Kidney tubule cell (primary cell): ENCODE measurements at regions not wholly inside any gene's neighbourhood (a gene's known extent, or its start where the extent isn't known, plus 50 kb on each side); places are given as distances from the start of the nearest gene placed in this dataset.
A peak's percentile ranks its signal among the peaks of the same experiment; 100 is the strongest.
"Not testable (repeated sequence)": the region's sequence is repeated elsewhere in the genome, so short reads cannot be mapped to it uniquely, and the experiment has no call there.

Experiments
- DNase-seq: peaks from one replicate; pipeline ENCODE4 v3.0.0-alpha.2; 2018; ENCODE audit warnings: low spot score

DNA sequence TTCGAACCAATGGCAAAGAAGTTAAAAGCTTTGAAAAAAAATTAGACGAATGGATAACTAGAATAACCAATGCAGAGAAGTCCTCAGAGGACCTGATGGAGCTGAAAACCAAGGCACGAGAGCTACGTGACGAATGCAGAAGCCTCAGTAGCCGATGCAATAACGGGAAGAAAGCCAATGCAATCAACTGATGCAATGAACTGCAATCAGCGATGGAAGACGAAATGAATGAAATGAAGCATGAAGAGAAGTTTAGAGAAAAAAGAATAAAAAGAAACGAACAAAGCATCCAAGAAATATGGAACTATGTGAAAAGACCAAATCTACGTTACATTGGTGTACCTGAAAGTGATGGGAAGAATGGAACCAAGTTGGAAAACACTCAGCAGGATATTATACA, 52.6 kb upstream of the MRPS30 start:
- DNase-seq, result not testable (repeated sequence)

DNA sequence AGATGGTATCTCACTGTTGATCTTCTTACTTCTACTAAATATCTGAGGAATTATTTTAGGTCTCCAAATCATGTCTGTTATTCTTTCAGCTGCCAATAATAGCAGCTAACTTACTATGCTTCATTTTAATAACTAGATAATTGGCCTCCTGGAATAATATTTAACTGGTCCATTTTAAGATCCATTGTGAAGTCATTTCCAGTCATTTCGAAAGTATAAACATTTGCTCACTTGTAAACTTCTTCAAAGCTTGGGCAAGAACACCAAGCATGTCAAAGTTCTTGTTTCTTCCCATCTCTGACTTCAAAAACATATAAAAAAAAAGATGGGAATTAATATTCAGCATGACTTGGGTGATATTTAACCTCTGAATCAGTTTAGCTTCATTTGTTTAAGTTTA, 61.4 kb upstream of the MRPS30 start:
- no peak for DNase-seq

GRCh38 chr5:44740660-44741059, 68.1 kb upstream of the MRPS30 start:
- DNase-seq, result no peak

DNA sequence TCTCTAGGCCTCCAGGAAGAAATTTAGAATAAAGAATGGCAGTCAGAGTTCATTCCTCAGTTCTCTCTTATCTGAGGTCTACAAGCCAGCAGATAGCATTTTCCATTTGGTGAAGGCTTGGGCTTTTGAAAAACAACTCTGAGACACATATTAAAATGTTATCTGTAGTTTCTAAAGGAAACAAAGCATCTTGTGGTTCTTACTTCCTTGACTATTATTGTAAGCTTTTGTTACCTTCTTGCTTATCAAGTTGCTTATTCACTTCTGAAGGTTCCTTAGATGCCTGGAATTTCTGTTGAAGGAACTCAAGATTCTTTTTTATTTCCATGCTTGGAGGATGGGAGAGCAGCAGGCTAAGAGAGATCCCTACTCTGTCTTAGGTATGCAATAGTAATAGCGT, 79.2 kb upstream of the MRPS30 start:
- no peak for DNase-seq

- no peak for DNase-seq
These were observed 81.6 kb upstream of the MRPS30 start for GRCh38 chr5:44727100-44727499.

- DNase-seq, result no peak
These were observed 88.9 kb upstream of the MRPS30 start for GRCh38 chr5:44719856-44720255.

DNA sequence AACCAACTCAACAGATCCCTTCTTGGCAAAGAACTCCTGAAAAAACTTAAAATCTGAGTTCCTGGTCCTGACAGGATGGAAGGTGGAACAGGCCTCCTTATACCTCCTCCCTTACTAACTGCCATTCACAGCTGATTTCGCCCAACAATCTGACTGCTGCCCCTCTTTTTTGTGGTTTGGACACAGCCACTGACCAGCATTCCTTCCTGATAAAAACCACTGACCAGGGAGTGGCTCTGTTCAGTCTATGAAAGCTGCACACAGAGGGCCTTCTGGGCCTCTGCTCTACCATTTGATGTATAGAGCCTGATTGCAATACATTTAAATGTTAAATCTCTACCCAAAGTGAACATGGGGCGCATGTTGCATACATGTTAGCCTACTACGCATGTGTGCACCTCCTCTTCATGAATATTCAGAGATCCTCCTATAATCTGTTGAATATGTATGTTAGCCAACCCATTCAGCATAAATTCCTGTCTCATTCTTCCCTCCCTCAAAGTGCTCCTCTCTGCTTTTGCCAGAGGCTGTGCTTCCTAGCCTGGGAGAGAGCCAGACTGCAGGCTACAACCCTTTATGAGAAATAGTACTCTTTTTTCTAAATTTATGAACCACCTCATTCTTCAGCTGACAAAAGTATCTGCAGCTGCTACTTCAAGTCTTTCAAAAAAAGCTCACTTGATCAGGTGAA, 93.7 kb upstream of the MRPS30 start:
- no peak for DNase-seq

DNA sequence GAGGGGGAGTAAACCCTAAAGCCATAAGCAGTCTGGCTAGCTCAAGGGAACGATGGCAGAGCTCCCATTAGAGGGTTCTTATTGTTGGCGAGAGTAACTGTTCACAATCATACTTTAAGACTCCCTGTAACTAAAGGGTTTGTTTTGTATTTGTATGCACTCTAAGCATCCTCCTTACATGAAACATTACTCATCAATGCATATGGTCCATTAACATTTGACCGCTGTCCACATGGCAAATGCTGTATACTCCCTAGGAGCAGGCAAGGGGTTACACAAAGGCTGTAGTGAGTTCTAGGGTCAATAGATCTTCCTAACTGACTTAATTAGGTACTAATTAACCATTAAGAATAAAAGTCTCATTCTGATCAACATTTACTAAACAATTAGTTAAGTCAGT, 95.3 kb upstream of the MRPS30 start:
- no peak for DNase-seq

DNA sequence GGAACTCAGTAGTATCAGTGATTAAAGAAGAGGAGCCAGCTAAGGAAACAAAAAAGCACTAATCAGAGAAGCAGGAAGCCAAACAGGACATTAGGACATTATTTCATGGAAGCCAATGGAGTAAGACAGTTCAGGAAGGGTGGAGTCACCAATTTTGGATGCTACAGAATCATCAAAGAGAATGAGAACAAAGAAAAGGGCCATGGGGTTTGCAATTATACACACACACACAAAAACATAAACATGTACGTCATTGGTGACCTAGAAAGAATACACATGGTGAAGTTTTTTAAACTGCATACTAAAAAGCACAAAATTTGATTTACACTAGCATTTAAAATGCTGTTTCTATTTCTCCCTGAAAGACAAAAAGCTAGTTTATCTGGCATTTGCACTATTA, 96.8 kb upstream of the MRPS30 start:
- DNase-seq, result no peak

- DNase-seq, result no peak
These were observed 100.1 kb upstream of the MRPS30 start for GRCh38 chr5:44708602-44709001.

DNA sequence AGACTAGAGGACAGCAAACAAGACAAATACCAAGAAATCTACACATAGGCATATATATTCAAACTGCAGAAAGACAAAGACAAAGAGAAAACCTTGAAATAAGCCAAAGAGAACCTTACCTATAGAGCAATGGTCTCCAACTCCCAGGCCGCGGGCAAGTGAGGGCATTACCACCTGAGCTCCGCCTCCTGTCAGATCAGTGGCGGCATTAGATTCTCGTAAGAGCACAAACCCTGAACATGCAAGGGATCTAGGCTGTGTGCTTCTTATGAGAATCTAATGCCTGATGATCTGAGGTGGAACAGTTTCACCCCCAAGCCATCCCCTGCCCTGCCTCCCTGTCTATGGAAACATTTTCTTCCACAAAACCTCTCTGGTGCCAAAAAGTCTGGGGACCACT, 101.0 kb upstream of the MRPS30 start:
- no peak for DNase-seq

DNA sequence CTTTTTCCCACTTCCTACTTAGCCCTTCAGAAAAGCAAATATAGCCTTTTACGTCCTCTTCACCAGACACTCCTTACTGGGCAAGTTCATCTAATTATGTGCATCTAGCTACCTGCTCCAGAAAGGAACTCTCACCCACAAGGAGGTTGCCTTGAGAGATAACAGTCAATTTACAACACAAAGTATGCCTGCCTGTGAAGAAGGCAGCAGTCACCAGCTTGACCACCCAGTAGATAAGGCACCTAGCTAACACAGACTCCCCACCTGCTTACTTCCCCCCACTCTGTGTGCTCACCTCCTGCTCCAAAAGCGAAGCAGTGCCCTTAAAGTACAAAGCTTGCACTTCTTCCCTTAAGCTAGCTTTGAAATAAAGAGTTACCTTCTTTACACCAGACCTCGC, 111.7 kb upstream of the MRPS30 start:
- no peak for DNase-seq

GRCh38 chr5:44695259-44695658, 113.5 kb upstream of the MRPS30 start:
- DNase-seq, result no peak

DNA sequence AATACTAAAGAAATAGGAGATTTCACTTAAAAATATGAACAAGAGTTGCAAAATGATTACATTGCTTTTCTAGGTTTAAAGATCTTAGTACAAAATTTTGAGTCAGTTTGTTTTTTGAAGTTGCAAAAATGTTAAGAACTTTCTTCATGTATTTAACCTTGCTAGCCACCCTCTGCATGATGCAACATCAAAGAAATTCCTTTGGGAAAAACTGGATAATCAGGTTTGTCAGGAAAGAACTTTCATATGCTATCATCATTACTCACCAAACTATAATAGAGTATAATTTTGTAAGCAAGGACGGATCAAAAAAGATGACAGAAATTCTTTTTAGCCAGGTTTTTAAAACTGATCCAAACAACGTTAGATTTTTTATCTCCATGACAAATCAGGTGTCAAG, 116.9 kb upstream of the MRPS30 start:
- DNase-seq, result peak; percentile 20

GRCh38 chr5:44681906-44682305, 126.8 kb upstream of the MRPS30 start:
- DNase-seq, result no peak

DNA sequence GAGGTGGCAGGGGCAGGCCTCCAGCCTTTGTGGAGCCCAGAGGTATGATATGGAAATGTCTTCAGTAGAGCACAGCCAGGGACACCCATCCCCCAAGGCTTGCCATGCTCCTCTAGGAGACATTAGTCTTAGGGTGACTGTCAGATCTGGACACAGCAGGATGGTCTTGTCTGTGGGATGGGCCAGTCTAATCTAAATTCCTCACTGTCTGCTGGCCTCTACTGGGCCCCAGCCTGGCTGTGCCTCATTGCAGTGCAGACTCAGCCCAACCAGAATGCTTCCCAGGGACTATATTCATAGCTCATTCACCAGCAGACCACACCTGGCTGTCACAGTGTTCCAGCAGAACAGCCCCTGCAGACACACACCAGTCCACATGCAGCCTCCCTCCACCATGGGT, 129.5 kb upstream of the MRPS30 start:
- DNase-seq, result no peak

DNA sequence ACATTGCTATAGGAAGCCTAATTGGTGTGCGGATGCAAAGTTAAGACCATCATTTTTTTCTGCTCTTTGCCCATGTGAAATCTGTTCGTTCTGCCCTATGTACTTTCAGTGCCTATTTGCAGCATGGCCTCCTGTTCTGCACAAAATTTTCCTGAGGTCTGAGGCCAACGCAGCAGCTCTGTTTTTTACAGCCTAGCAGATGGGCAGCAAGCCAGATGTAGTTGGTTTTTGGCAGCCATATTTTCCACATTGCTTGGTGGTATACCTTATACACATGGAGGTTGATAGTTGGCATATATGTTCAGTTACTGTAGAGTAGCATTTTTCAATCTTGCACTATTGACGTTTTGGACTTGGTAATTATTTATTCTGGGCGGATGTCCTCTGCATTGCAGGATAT, 133.5 kb upstream of the MRPS30 start:
- no peak for DNase-seq

GRCh38 chr5:44674461-44674860, 134.3 kb upstream of the MRPS30 start:
- no peak for DNase-seq

GRCh38 chr5:44668471-44668870, 140.3 kb upstream of the MRPS30 start:
- not testable (repeated sequence) for DNase-seq

GRCh38 chr5:44665101-44665701, 143.5 kb upstream of the MRPS30 start:
- peak; percentile 34 for DNase-seq

DNA sequence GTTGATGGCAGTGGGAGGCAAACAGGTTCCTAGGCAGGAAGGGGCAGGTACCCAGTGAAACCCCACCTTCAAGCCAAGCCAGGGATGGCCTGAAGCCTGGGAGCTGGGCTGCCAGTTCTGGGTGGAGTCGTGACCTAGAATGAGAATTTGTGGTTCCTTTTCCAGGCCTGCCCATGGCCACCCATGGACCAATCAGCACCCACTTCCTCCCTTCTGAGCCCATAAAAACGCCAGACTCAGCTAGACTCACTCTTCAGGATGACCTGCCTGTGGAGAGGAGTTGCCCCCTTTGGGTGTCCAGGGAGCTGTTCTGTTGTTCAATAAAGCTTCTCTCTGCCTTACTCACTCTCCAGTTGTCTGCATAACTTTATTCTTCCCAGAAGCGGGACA, 144.0 kb upstream of the MRPS30 start:
- no peak for DNase-seq

DNA sequence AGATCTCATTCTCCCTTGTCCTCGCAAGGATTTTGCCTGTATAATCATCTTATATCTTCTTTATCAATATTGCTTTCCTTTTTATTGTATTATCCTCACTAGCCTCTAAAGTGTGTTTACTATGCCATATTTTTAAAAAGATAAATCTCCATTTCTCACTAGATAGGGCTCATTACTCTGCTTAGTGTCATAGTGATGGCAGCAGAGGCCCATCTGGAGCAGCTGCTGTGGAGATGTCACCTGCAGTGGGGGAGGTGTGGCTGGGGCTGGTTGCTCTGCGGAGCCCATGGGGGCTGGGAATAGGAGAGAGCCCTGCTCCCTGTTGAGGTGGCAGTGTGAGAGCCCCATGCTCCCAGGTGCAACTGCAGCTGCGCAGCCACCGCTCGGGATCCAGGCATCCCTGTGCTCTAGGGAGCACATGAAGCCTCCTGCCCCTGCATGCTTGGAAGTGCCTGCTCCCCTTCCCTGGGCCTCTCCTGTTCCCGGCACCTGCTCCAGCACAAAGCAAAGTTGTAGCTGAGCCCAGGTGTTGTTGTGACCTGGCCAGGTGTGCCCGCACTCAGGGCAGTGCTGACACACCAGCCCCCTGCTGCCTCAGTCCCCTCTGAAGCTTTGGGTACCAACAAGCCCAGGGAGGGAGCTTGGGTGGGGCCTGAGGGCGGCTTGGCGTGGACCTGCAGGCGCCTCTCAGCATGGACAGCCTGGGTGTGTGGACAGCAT, 144.6 kb upstream of the MRPS30 start:
- no peak for DNase-seq

DNA sequence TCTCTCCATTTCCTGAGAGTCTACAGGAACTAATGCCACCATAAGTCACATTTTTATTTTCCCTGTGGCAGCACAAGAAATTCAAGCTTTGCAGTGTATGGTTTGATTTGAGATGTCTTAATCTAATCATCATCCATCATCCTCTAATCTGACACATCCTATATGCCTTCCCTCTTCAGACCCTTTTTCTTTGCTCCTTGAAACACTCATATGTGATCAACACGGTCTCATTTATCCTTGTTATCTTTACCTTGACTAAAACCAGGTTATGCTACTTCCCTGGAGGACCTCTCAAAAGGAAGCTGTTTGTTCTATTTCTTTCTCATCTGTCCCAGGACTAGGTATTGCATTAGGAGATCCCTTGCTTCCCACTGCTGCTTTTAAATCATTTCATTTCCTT, 146.9 kb upstream of the MRPS30 start:
- no peak for DNase-seq

GRCh38 chr5:44660251-44660650, 148.5 kb upstream of the MRPS30 start:
- no peak for DNase-seq
